Keratinocyte (primary cell): ENCODE measurements at regions not wholly inside any gene's neighbourhood (a gene's known extent, or its start where the extent isn't known, plus 50 kb on each side); places are given as distances from the start of the nearest gene placed in this dataset.

ENCODE experiments used
- DNase-seq: peaks from one replicate; pipeline ENCODE4 v3.0.0-alpha.2; 2011; ENCODE audit warnings: low read depth, missing footprints, low spot score
- FAIRE-seq: peaks from 2 replicates; lab custom pipeline; 2011; peaks lifted over from hg19 to GRCh38; lab: Jason Lieb, UNC
- H2AFZ ChIP-seq: 2 replicates; pipeline ENCODE4 v1.6.0; 2012; ENCODE audit warnings: low read length, control low read depth, inconsistent platforms; ENCODE audit not compliant: control insufficient read depth
- H3K27ac ChIP-seq: 2 replicates; pipeline ENCODE4 v1.5.1; 2011; ENCODE audit warnings: low read length; ENCODE audit not compliant: control insufficient read depth, insufficient read depth
- H3K27me3 ChIP-seq: 3 replicates; pipeline ENCODE4 v1.6.0; 2011; ENCODE audit warnings: low read length; ENCODE audit not compliant: control insufficient read depth, insufficient read depth; ENCODE audit errors: extremely low read depth
- H3K36me3 ChIP-seq, 2 experiments: 2 replicates in 1 of 2; 3 replicates in 1 of 2; pipeline ENCODE4 v1.5.1; 2011; ENCODE audit warnings: low read length in 2 of 2, mild to moderate bottlenecking in 1 of 2; ENCODE audit not compliant: control insufficient read depth in 2 of 2, insufficient read depth in 2 of 2; ENCODE audit errors: extremely low read depth in 1 of 2
- H3K4me1 ChIP-seq: 3 replicates; pipeline ENCODE4 v1.5.1; 2011; ENCODE audit warnings: low read length; ENCODE audit not compliant: control insufficient read depth, insufficient read depth; ENCODE audit errors: extremely low read depth
- H3K4me2 ChIP-seq: 3 replicates; pipeline ENCODE4 v1.6.0; 2011; ENCODE audit warnings: low read depth, low read length; ENCODE audit not compliant: control insufficient read depth, insufficient read depth; ENCODE audit errors: extremely low read depth
- H3K4me3 ChIP-seq, 3 experiments: fragments of 200-600 bp in 1 of 3; sonication (generic) in 1 of 3; 2 replicates in 2 of 3; 3 replicates in 1 of 3; pipeline ENCODE4 v1.5.1; 2011 to 2016; ENCODE audit warnings: low read length in 3 of 3, mild to moderate bottlenecking in 3 of 3, control low read depth in 2 of 3, inconsistent platforms in 1 of 3, low read depth in 1 of 3, mixed read lengths in 1 of 3, mixed run types in 1 of 3, moderate library complexity in 1 of 3; ENCODE audit not compliant: control insufficient read depth in 2 of 3, insufficient read depth in 2 of 3; ENCODE audit errors: extremely low read depth in 1 of 3
- H3K79me2 ChIP-seq: 2 replicates; pipeline ENCODE4 v1.6.0; 2012; ENCODE audit warnings: low read length; ENCODE audit not compliant: control insufficient read depth, insufficient read depth
- H3K9ac ChIP-seq: 3 replicates; pipeline ENCODE4 v1.6.0; 2011; ENCODE audit warnings: low read length; ENCODE audit not compliant: control insufficient read depth, insufficient read depth; ENCODE audit errors: extremely low read depth
- H3K9me1 ChIP-seq: 3 replicates; pipeline ENCODE4 v1.6.0; 2011; ENCODE audit warnings: low read length; ENCODE audit not compliant: control insufficient read depth, insufficient read depth; ENCODE audit errors: extremely low read depth
- H3K9me3 ChIP-seq: 2 replicates; pipeline ENCODE4 v1.5.1; 2012; ENCODE audit warnings: low read depth, low read length; ENCODE audit not compliant: control insufficient read depth
- H4K20me1 ChIP-seq: 3 replicates; pipeline ENCODE4 v1.6.0; 2011; ENCODE audit warnings: low read length; ENCODE audit not compliant: control insufficient read depth, insufficient read depth; ENCODE audit errors: extremely low read depth
- CTCF ChIP-seq, 3 experiments: IDR thresholded peaks in 1 of 3; conservative IDR thresholded peaks in 1 of 3; optimal IDR thresholded peaks in 1 of 3; 2 replicates in 2 of 3; 3 replicates in 1 of 3; pipeline versions ENCODE3 to v1.5.1; 2011; ENCODE audit warnings: low read length in 3 of 3, mild to moderate bottlenecking in 3 of 3, moderate library complexity in 2 of 3, control low read depth in 1 of 3, inconsistent platforms in 1 of 3; ENCODE audit not compliant: insufficient read depth in 2 of 3; ENCODE audit errors: extremely low read depth in 1 of 3
- EZH2 ChIP-seq: IDR thresholded peaks from one replicate; pipeline ENCODE4 v1.6.1; 2012; ENCODE audit warnings: inconsistent platforms, mild to moderate bottlenecking, low read length, moderate library complexity
- dilution Hi-C: fragments of 300-500 bp; cut with MboI; formaldehyde crosslinking; loops from one replicate; pipeline ENCODE4 v1.7.0; 2020; ENCODE audit warnings: low sequenced_read_pairs; ENCODE audit not compliant: extremely low pct_ligation_motif_present

DNA sequence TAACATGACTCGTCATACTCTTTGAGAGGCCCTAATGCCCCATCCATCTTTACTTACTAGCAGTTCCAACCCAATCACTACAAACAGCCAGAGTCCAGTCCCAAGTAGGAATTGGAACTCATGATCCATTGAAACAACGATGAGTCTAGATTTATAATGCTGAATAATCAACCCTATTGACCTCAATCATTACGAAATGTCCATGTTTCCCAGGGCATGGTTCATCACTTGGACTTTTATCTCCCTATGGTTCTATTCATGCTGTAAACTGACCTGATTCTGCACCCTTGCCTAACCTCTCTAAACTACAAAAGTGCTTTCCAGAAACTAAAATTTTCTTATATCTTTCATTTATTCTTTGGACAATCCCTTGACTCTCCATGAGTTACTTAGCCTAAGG is 840.0 kb upstream of the B3GALT2 start:
- peaks cover 10% of the 10 kb centered on the region for H3K4me1 ChIP-seq
- H3K9ac ChIP-seq = no peak overlapping the region
- H3K4me2 ChIP-seq = no peak overlapping the region
- no peak overlapping the region for H3K27ac ChIP-seq
- no peaks in the 10 kb centered on the region for H3K27me3 ChIP-seq
- no peak overlapping the region for H3K4me3 ChIP-seq
- no peaks in the 10 kb centered on the region for H3K36me3 ChIP-seq
- dilution Hi-C loops = no loop called here
- TF ChIP-seq EZH2 (no peak), CTCF (optimal IDR thresholded peaks at IDR 0.05 in 1 of 3, IDR thresholded peaks at IDR 0.05 in 1 of 3, conservative IDR thresholded peaks at IDR 0.05 in 1 of 3; ENCODE audit: extremely low read depth in 1 of 3, insufficient read depth in 2 of 3, low read length in 3 of 3) (no peak)
- H2AFZ ChIP-seq = no peak overlapping the region
- H3K79me2 ChIP-seq = no peaks in the 10 kb centered on the region
- H4K20me1 ChIP-seq = no peaks in the 10 kb centered on the region
- DNase-seq (no peak), FAIRE-seq (peak; percentile 23)
- H3K9me3 ChIP-seq = no peaks in the 10 kb centered on the region
- no peaks in the 10 kb centered on the region for H3K9me1 ChIP-seq

GRCh38 chr1:194024659-194025058 is 838.2 kb upstream of the B3GALT2 start:
- Histone ChIP-seq H3K79me2 (no peaks in the 10 kb centered on the region), H3K4me3 (no peak overlapping the region), H3K9me1 (no peaks in the 10 kb centered on the region), H3K4me1 (peaks cover 10% of the 10 kb centered on the region), H3K27ac (no peak overlapping the region), H2AFZ (no peak overlapping the region), H3K36me3 (no peaks in the 10 kb centered on the region), H3K4me2 (peak overlapping the region; percentile 31), H4K20me1 (no peaks in the 10 kb centered on the region), H3K27me3 (no peaks in the 10 kb centered on the region), H3K9ac (no peak overlapping the region), H3K9me3 (no peaks in the 10 kb centered on the region)
- dilution Hi-C loops = no loop called here
- DNase-seq (no peak), FAIRE-seq (peak; percentile 17)
- TF ChIP-seq CTCF (optimal IDR thresholded peaks at IDR 0.05 in 1 of 3, IDR thresholded peaks at IDR 0.05 in 1 of 3, conservative IDR thresholded peaks at IDR 0.05 in 1 of 3; ENCODE audit: extremely low read depth in 1 of 3, insufficient read depth in 2 of 3, low read length in 3 of 3) = no peak
- TF ChIP-seq EZH2 = no peak
